ENCODE measurements at regions not wholly inside any gene's neighbourhood (a gene's known extent, or its start where the extent isn't known, plus 50 kb on each side); places are given as distances from the start of the nearest gene placed in this dataset.

DNA sequence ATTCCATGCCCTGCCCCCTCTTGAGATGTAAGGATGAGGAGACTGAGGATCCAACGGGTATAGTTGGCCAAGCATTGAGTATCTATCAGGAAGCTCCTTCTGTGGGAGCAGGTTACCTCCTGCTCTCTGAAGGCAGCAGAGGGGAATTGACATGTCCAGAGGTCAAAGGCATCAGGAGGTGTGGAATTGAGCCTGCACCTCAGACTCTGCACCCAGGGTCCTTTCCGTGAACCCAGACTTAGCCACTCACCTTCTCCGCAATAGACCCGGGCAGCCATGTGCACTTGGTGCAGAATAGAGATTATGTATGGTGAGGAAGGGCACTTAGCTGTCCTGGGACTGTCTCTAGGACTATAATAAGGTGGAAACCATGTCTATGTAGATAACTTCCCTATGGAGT lies 399.0 kb upstream of the TPM1 start:
- TF ChIP-seq, protein P1, sequence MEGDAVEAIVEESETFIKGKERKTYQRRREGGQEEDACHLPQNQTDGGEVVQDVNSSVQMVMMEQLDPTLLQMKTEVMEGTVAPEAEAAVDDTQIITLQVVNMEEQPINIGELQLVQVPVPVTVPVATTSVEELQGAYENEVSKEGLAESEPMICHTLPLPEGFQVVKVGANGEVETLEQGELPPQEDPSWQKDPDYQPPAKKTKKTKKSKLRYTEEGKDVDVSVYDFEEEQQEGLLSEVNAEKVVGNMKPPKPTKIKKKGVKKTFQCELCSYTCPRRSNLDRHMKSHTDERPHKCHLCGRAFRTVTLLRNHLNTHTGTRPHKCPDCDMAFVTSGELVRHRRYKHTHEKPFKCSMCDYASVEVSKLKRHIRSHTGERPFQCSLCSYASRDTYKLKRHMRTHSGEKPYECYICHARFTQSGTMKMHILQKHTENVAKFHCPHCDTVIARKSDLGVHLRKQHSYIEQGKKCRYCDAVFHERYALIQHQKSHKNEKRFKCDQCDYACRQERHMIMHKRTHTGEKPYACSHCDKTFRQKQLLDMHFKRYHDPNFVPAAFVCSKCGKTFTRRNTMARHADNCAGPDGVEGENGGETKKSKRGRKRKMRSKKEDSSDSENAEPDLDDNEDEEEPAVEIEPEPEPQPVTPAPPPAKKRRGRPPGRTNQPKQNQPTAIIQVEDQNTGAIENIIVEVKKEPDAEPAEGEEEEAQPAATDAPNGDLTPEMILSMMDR (IDR thresholded peaks at IDR 0.05; ENCODE audit: unreplicated experiment): no peak
- Mint-ChIP-seq H3K4me1 (peaks cover 10% of the 10 kb centered on the region), H3K36me3 (peaks cover 2% of the 10 kb centered on the region), H3K27me3 (ENCODE audit: low read depth) (no peaks in the 10 kb centered on the region), H3K9me3 (peaks cover 3% of the 10 kb centered on the region), H3K27ac (no peak overlapping the region), H3K4me3 (no peak overlapping the region)
- no peak for DNase-seq (ENCODE audit: low spot score in 2 of 2, unreplicated experiment in 2 of 2)

DNA sequence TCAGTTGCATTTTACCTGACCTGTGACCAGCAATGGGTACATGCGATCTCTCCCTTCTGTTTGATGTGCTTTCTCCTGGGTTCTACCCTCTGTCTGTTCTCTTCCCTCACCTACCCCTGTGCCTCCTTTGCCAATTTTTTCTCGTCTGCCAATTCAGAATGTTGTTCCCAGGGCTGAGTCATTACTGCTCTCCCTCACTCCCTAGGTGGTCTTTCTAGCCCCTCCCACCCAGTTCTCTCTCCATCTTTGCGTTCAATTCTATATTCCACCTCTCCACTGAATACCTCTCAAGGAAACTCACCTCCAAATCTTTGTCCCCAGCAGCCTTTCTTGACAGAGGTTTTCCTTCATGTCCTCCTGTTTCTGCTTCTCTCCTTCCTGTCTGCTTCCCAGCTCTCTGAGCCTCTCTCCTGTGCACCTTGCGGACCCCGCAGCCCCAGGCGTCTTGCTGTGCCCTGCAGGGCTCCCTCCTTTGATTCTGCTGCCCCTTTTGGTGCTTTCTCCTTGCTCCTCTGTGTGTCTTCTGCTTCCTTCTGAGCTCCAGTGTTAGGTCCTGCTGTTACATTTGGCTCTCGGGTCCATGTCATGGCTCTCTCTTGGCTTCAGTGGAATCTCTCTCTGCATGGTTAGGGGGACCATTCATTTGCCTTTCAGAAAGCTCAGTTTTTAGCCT lies 398.2 kb upstream of the TPM1 start:
- Mint-ChIP-seq H3K36me3 (peaks cover 2% of the 10 kb centered on the region), H3K4me1 (peaks cover 10% of the 10 kb centered on the region), H3K27ac (no peak overlapping the region), H3K27me3 (ENCODE audit: low read depth) (no peaks in the 10 kb centered on the region), H3K9me3 (peaks cover 3% of the 10 kb centered on the region), H3K4me3 (no peak overlapping the region)
- DNase-seq (ENCODE audit: low spot score in 2 of 2, unreplicated experiment in 2 of 2): no peak
- TF ChIP-seq, protein P1 (IDR thresholded peaks at IDR 0.05; ENCODE audit: unreplicated experiment): no peak

GRCh38 chr15:62644889-62645742 lies 397.4 kb upstream of the TPM1 start:
- Mint-ChIP-seq H3K27me3 (ENCODE audit: low read depth) (no peaks in the 10 kb centered on the region), H3K9me3 (peaks cover 3% of the 10 kb centered on the region)
- no peak for DNase-seq (ENCODE audit: low spot score in 2 of 2, unreplicated experiment in 2 of 2)

DNA sequence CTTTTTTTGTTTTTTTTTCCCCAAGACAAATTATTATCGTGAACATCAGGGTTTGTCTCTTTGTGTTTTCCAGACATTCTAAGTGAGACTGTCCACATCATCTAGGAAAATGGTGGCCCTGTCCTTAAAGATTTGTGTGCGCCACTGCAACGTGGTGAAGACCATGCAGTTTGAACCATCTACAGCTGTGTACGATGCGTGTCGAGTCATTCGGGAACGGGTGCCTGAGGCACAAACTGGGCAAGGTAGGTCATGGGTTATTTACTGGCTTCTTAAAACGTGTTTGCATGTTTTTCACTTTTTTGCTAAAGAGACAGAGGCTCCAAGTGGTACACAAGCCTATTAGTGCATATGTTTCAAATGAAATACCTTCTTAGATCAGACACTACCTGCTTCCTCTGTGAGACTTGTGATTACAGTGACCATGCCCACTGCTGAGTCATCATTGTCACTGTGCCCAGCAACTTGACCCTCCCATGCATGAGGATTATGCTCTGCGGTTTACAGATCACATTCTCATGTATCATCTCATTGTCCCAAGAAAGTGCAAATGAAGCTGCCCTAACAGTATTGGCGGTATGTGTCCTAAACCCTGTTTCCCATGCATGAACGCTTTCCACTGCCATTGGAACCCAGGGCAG lies 395.2 kb upstream of the TPM1 start:
- Mint-ChIP-seq H3K36me3 (peaks cover 5% of the 10 kb centered on the region), H3K4me1 (peaks cover 10% of the 10 kb centered on the region)

More at GRCh38 chr15:62644889-62645742, 397.4 kb upstream of the TPM1 start:
- TF ChIP-seq, protein P1 (IDR thresholded peaks at IDR 0.05; ENCODE audit: unreplicated experiment): no peak
- peaks cover 10% of the 10 kb centered on the region for H3K4me1 Mint-ChIP-seq
- H3K4me3 Mint-ChIP-seq: no peak overlapping the region
- no peak overlapping the region for H3K27ac Mint-ChIP-seq
- H3K36me3 Mint-ChIP-seq: peaks cover 2% of the 10 kb centered on the region

GRCh38 chr15:62647843-62648505 lies 394.6 kb upstream of the TPM1 start:
- Mint-ChIP-seq H3K27me3 (ENCODE audit: low read depth) (no peaks in the 10 kb centered on the region), H3K27ac (no peak overlapping the region), H3K4me3 (no peak overlapping the region), H3K36me3 (peaks cover 8% of the 10 kb centered on the region), H3K4me1 (peaks cover 10% of the 10 kb centered on the region), H3K9me3 (peaks cover 3% of the 10 kb centered on the region)
- TF ChIP-seq, protein P1 (IDR thresholded peaks at IDR 0.05; ENCODE audit: unreplicated experiment): no peak
- no peak for DNase-seq (ENCODE audit: low spot score in 2 of 2, unreplicated experiment in 2 of 2)

More for the DNA sequence above, 395.2 kb upstream of the TPM1 start:
- TF ChIP-seq, protein P1 (IDR thresholded peaks at IDR 0.05; ENCODE audit: unreplicated experiment): no peak
- Mint-ChIP-seq H3K4me3 (no peak overlapping the region), H3K27me3 (ENCODE audit: low read depth) (no peaks in the 10 kb centered on the region), H3K9me3 (peaks cover 3% of the 10 kb centered on the region), H3K27ac (no peak overlapping the region)
- no peak for DNase-seq (ENCODE audit: low spot score in 2 of 2, unreplicated experiment in 2 of 2)
